Activated naive CD8-positive, alpha-beta T cell treated with anti-CD3 and anti-CD28 coated beads, Interleukin-2, amount 50 U/mL, for 16 hours (primary cell): ENCODE measurements at regions not wholly inside any gene's neighbourhood (a gene's known extent, or its start where the extent isn't known, plus 50 kb on each side); places are given as distances from the start of the nearest gene placed in this dataset.
"Not testable (repeated sequence)": the region's sequence is repeated elsewhere in the genome, so short reads cannot be mapped to it uniquely, and the experiment has no call there.

Source experiments
- DNase-seq: peaks from one replicate; pipeline ENCODE4 v3.0.0-alpha.2; 2020; ENCODE audit warnings: low read depth, low spot score

GRCh38 chr16:66024567-66024966, 341.9 kb upstream of the CDH5 start:
- not testable (repeated sequence) for DNase-seq

- DNase-seq, result no peak
Observed at GRCh38 chr16:66023481-66023880, 343.0 kb upstream of the CDH5 start.

GRCh38 chr16:66020642-66021041, 345.8 kb upstream of the CDH5 start:
- no peak for DNase-seq

DNA sequence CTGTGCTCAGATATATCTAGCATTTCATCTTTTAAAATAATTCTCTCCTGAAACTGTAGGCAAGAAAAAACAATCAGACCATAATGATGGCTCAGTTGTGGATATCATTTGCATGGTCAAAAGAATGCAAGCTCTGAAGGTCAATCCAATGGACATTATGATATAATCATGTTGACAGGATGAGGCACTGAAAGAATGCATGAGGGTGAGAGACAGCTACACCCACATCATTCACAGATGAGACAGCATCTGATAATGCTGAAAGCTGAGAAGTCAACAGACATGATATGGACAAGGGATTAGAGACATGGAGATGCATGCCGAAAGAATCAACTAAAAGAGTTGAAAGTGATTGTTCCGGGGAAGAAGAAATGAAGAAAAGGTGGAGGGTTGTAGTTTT, 346.4 kb upstream of the CDH5 start:
- DNase-seq, result no peak

- DNase-seq, result not testable (repeated sequence)
Observed at GRCh38 chr16:66019502-66019901, 347.0 kb upstream of the CDH5 start.

DNA sequence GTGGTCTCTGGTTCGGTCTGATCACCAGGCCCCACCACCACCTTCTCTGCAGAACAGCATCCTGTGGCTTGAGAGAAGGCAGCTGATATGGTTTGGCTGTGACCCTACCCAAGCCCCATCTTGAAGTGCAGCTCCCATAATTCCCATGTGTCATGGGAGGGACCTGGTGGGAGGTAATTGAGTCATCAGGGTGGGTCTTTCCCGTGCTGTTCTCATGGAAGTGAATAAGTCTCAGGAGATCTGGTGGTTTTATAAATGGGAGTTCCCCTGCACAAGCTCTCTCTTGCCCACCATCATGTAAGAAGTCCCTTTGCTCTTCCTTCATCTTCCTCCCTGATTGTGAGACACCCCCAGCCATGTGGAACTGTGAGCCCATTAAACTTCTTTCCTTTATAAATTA, 352.3 kb upstream of the CDH5 start:
- DNase-seq, result no peak

DNA sequence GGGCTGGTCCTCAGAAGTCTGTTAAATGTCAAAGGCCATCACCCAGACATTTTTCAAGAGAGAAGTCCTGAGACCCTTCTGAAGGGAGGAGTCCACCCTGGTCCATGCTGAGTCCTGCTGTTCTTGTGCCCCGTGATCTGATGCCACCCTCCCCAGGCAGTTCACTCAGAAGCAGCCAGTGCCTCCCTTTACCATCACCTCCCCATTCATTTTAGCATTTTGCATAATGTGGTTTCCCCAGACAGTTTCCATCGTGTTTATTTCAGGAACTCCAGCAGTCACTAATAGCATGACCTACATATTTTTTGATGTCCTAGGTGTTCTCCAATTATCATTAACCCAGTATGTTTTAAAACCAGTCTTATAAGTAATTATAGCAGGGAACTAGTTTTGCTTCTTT, 353.0 kb upstream of the CDH5 start:
- no peak for DNase-seq

DNA sequence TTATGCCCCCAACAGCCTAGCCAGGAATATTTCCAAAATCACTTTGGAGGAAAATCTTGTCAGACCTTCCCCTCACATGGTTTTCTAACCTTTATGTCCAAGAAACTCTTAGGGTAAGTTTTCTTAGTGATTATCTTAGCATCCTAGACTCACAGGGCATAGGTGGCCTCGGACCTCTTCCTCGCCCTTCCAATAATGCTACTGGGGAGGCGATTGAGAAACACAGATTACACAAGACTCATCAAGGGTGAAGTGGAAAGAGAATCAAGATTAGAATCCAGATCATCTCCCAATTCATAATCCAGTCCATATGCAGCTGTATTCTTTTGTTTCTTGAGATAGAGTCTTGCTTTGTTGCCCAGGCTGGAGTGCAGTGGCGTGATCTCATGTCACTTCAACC, 358.4 kb upstream of the CDH5 start:
- no peak for DNase-seq

DNA sequence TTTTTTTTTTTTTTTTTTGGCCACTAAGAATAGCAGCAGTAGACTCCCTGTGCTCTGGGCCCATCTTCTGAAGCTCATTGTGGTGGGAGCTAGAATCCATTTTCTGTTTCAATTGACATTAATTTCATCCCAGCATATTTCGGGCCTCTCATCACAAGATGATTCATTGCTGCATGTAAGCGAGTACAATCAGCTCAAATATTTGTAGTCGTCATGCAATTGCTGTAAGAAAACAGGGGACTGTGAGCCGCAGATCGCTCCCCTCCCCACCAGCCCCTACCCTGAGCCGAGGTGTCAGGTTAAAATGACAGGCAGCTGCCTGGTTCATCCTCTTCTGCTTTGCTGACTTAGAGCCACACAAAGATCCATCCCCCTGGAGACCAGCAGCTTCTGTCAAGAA, 358.8 kb upstream of the CDH5 start:
- DNase-seq, result no peak

GRCh38 chr16:66006485-66006884, 360.0 kb upstream of the CDH5 start:
- no peak for DNase-seq

DNA sequence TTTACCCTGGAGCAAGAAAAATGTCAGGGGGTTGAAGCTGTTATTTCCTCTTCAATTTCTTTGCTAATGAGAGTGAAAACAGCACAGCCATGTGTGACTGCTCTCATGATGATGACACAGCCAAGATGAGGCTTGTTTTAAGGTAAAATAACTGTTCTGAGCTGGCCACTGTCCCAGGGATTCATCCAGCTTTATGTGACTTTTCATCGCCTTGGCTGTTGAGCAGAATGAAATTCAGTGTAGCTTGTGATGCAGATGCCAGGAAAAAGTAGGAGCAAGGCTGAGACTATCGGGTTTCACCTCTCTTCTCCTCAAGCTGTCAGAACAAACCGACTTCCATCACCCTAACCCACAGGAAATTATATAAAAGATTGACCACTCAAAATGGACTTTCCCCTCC, 361.8 kb upstream of the CDH5 start:
- DNase-seq, result no peak

- no peak for DNase-seq
Observed at GRCh38 chr16:66003201-66003600, 363.3 kb upstream of the CDH5 start.

- no peak for DNase-seq
Observed at GRCh38 chr16:66002601-66003000, 363.9 kb upstream of the CDH5 start.

DNA sequence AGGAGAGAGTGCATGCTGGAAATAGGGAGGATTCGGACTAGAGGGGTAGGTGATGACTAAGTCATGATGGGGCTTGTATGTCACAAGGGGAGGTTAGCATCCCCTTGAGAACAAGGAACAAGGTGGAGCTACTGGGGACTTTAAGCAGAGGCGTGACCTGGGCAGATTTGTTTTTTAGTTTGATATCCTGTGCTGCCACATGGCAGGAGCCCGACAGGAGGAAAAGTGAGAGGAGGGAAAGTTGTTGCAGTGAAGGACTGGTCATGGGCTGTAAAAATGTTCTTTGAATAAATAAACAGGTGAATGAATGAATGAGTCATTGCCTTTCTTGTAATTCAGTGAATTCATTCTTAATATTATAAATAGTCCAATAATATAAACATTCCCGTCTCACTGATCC, 365.1 kb upstream of the CDH5 start:
- DNase-seq, result no peak

GRCh38 chr16:65998443-65998842, 368.0 kb upstream of the CDH5 start:
- no peak for DNase-seq

DNA sequence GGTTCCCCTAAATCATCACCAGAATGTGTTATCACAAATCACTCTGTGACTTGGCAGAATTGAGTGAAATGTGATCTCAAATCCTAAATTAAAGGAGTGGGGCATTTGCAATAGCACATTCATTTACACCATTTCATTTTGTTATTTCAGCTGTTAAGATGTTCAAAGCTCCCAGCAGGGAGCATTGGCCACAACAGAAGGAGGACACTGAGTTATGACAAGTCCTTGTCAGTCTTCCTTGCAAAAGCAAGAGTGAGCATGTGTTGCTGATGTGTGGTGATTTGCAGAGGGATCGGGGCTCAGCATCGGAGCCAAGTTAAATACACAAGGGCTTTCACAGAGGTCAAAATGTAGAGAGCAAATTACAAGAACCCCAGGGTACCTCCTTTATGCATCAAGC, 372.2 kb upstream of the CDH5 start:
- DNase-seq, result no peak

DNA sequence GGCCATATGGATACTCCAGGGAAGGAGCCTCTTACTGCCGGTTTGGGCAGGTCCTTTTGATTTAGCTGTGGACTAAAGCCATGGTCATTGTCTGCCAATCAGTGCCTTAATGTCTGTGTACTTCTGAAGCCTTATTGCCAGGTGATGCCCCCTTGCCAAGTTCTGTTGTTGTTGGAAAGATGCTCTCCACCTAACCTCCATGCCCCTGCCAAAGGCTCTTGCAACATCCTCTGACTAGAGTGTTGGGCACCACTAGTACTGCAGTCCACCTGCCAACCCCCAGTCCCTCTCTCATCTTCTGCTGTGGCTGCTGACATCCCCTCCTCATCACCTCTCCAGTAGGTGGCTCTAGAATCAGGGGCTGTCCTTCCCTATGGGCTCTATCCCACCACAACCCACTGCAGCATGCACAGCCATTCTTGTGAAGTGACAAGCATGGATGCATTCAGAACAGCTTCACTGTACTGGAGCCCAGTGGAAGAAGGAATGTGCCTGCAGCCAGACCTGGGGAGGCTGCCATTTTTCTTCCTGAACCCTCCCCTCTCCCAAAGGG, 375.3 kb upstream of the CDH5 start:
- no peak for DNase-seq

DNA sequence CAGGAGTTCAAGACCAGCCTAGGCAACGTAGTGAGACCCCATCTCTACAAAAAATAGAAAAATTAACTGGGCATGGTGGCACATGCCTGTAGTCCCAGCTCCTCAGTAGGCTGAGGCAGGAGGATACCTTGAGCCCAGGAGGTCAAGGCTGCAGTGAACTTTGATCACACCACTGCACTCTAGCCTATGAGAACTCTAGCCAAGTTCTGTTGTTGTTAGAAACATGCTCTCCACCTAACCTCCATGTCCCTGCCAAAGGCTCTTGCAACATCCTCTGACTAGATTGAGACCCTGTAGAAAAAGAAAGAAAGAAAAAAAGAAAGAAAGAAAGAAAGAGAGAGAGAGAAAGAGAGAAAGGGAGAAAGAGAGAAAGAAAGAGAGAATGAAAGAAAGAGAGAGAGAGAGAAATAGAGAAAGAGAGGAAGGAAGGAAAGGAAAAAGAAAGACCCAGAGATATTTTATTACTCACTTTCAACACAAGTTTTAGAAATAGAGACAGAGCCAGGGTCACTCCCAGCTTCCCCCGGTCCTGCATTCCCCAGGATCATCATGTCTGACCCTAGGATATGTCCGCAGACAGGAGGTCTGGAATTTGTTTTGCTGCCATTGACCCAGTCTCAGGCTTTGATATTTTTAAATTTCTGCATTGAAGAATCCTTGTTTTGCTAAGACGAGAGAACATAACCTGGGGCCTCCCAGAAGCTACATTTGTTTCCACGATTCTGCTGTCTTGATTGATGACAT, 376.5 kb upstream of the CDH5 start:
- no peak for DNase-seq

DNA sequence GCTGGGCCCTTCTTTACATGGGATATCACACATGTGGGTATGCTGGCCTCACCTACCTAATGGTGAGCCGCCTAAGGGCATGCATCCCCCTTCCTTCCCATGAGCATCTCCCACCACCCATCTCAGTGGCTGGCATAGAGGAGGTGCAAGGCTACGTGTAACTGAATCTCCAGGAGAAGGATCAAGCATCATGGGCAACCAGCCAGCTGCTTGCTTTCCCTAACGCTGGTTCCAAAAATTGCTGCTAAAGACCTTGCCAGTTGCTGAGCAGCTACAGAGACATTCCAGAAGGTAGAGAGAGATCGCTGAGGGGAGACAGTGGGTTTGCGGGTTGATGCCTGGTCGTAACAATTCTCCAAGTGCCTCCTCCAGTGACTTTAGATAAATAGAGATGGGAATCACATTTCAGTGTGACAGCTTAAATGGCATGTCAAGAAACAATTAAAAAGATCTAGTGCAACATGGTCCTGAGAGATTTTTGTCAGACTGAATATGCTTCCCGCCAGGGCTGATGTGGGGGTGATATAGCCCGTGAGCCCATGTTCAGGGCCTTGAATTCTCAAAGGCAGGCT, 378.4 kb upstream of the CDH5 start:
- no peak for DNase-seq

- DNase-seq, result no peak
Observed at GRCh38 chr16:65984296-65984695, 382.2 kb upstream of the CDH5 start.

DNA sequence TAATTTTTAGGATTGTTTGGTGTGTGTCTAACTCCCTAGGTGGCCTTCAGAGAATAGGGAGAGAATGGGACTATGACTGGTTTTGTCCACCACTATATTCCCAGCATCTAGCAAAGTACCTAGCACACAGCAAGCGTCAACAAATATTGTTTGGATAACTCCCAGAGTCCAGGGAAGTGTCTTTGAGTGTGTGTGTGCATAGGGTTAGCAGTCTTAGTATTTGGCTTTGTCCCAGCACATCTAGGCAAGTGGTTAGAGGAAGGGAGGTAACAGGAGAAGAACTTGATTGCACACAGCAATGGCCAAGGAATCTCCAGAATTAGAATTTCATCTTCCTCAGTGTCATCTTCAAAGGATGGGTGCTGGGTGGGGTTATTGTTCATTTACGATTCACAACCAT, 385.4 kb upstream of the CDH5 start:
- no peak for DNase-seq

DNA sequence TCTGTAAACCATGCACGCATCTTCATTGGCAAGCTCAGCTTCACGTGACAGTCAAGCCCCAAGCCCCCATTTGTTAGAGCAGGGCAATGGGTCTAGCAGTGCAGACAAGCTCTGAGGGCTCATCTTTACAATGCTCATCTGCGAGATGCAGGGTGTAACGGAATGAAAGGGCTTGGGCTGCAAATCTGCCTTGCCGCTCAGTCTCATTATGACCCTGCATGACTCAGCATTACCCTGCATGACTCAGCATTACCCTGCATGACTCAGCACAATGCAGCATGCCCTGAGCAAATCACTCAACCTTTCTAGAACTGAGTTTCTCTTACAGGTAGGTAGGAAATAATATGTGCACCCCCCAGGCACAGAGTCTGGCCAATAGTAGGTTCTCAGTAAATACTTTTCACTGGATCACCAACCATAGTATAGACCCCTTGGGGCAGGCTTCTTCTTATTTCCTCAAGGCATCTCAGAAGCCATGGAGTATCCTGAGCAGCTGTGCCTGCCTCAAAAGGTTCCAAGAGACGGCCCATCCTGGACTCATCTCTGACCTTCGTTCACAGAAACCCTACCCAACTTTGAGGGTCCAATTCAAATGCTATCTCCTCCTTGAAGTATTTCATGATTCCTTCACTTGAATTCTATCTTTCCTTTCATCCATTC, 391.3 kb upstream of the CDH5 start:
- no peak for DNase-seq

DNA sequence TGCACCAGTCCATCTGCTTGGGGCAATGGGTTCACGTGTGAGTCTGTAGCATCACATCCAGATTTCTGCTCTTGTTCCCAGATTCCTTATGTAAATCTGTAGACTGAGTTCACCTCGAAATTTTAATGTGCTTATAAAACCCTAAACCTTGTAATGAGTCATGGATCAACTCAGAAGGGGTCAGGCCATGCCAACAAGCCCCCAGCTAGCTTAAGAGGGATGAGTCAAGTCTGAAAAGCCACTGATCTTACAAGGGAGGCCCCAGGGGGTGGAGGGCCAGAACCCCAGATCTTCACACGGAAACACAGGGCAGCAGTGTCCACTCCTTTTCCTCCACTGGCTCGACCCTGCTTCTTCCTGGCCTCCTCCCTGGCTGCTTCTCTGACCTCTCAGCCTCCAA, 399.1 kb upstream of the CDH5 start:
- DNase-seq, result no peak
